Lower leg skin (tissue), 4 donors: ENCODE measurements at regions not wholly inside any gene's neighbourhood (a gene's known extent, or its start where the extent isn't known, plus 50 kb on each side); places are given as distances from the start of the nearest gene placed in this dataset.

ENCODE experiments used
- DNase-seq, 2 donors: peaks; one replicate each; pipeline ENCODE4 v3.0.0-alpha.2; 2019; ENCODE audit warnings: low spot score in 2 of 2
- H3K4me3 ChIP-seq: fragments of 200-600 bp; sonication (generic); 2 replicates; pipeline ENCODE4 v1.5.1; 2017; ENCODE audit warnings: mild to moderate bottlenecking, low read depth; ENCODE audit not compliant: poor library complexity, severe bottlenecking
- POLR2A ChIP-seq, 2 donors: fragments of 450-650 bp; IDR thresholded peaks; one replicate each; pipeline ENCODE4 v1.6.1; 2016 to 2017; ENCODE audit warnings: antibody characterized with exemption in 2 of 2, mild to moderate bottlenecking in 1 of 2, moderate library complexity in 1 of 2
- WGBS, 2 donors: methylation state at CpG; one replicate each; pipeline ENCODE4 v1.1.5; 2018; 5-methylcytosine and 5-hydroxymethylcytosine counted together
- intact Hi-C: fragments of 100-400 bp; cut with DNase I; formaldehyde crosslinking; loops from one replicate; pipeline ENCODE4 v1.15.0; 2023; ENCODE audit warnings: low total_unique reads
- TF ChIP-seq, protein P1 (sequence below), 3 donors: fragments of 450-650 bp; IDR thresholded peaks; one replicate each; pipeline ENCODE4 v1.5.1; 2016; ENCODE audit warnings: antibody characterized with exemption in 3 of 3, mild to moderate bottlenecking in 3 of 3, moderate library complexity in 2 of 3

DNA sequence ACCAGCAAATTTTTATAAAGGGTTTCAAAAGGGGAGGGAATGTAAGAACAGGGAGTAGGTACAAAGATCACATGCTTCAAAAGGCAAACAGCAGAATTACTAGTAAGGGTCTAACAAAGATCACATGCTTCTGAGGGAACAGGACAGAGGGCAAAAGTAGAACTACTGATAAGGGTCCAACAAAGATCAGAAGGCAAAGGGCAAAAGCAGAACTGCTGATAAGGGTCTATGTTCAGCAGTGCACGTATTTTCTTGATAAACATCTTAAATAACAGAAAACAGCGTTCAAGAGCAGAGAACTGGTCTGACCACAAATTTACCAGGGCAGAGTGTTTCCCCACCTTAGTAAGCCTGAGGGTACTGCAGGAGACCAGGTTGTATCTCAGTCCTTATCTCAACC, 469.5 kb upstream of the PIK3R1 start:
- DNase-seq: no peak
- TF ChIP-seq, protein P1, sequence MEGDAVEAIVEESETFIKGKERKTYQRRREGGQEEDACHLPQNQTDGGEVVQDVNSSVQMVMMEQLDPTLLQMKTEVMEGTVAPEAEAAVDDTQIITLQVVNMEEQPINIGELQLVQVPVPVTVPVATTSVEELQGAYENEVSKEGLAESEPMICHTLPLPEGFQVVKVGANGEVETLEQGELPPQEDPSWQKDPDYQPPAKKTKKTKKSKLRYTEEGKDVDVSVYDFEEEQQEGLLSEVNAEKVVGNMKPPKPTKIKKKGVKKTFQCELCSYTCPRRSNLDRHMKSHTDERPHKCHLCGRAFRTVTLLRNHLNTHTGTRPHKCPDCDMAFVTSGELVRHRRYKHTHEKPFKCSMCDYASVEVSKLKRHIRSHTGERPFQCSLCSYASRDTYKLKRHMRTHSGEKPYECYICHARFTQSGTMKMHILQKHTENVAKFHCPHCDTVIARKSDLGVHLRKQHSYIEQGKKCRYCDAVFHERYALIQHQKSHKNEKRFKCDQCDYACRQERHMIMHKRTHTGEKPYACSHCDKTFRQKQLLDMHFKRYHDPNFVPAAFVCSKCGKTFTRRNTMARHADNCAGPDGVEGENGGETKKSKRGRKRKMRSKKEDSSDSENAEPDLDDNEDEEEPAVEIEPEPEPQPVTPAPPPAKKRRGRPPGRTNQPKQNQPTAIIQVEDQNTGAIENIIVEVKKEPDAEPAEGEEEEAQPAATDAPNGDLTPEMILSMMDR (IDR thresholded peaks at IDR 0.05): no peak
- intact Hi-C loops: no loop called here
- WGBS, 2 donors: 78 to 85% methylated on average over 2 of the region's 2 CpGs
- no peak overlapping the region for H3K4me3 ChIP-seq

DNA sequence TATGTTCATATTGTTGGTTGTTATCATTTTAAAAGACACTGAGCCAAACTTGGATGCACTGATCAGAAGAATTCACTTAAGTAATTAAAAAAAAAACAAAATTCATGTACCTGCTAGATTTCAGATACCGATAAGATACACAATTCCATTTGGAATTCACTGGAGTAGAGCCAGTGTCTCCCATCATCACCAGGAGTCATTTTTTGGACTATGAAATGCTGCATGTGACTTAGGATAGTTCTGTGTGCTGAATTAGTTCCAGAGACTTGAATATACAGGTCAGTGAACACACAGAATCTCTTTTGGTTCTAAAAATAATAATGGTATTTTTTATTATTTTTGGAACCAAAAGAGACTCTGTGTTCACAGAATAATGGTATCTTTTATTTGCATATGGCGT, 482.6 kb upstream of the PIK3R1 start:
- intact Hi-C loops: no loop called here
- WGBS, 2 donors: 67% methylated on average over 2 of the region's 2 CpGs
- DNase-seq: no peak
- H3K4me3 ChIP-seq: no peak overlapping the region
- TF ChIP-seq, protein P1 (IDR thresholded peaks at IDR 0.05): no peak
- TF ChIP-seq POLR2A (IDR thresholded peaks at IDR 0.05): no peak

DNA sequence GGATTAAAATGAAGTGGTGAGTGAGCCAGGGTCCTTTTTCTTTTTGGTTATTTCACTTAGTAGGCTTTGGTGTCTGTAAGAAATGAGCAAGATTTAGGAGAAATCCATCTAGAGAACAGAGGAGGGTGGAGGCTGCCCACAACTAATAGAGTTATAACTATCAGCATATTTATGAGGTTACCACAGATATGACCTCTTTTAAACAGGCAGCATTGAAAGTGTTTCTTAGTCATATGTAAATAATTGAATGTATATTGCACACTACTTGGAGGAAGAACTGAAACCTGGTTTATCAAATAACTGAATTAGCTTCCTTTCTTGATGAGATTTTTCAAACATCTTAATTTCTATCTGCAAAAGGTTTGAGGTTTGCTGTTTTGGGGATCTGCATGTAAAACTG, 483.1 kb upstream of the PIK3R1 start:
- DNase-seq: no peak
- H3K4me3 ChIP-seq: no peak overlapping the region
- TF ChIP-seq, protein P1 (IDR thresholded peaks at IDR 0.05): no peak
- no peak for TF ChIP-seq POLR2A (IDR thresholded peaks at IDR 0.05)
- intact Hi-C loops: no loop called here

DNA sequence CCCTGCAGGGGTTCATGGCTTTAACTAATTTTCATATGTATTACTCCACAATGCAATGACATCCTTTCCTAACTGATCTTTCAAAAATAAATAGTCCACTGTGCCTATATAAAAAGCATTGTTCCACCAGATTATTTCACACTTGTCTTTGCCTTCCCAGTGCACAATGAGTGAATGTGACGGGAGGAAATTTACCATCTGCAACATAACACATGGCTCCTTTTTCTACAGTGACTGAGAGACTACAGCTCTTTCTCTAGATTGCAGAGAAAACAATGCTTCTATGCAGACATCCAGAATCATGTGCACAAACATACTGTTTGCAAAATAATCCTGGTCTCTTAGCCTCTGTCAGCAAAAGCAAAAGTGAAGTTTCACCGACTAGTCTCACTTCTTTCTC, 483.7 kb upstream of the PIK3R1 start:
- H3K4me3 ChIP-seq: no peak overlapping the region
- TF ChIP-seq POLR2A (IDR thresholded peaks at IDR 0.05): no peak
- TF ChIP-seq, protein P1 (IDR thresholded peaks at IDR 0.05): no peak
- no peak for DNase-seq
- 81 to 95% methylated on average over 2 of the region's 2 CpGs for WGBS, 2 donors
- intact Hi-C loops: no loop called here

DNA sequence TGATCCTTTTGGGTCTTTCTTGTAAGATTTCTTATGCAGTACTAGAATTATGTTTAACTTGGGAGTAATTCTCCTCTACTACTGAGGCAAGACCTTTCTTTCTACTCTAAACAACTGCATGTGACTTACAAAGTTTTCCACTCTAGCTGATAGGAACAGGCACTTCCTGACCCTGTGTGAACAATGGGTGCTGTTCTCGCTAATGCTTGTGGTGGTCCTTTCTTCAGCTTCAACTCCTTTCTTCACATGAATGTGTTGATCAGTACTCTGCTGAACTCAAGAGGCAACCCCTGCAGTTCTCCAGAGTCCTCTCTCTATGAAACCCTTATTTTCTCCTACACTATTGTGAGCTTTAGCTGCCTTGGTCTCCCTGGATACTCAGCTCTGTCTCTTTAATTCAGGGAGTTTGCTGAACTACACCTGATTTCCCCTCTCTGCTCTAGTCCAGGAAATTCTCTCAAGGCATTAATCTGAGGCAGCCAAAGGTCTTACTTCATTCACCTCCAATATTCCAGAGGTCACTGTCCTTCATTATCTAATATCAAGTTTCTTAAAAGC, 484.6 kb upstream of the PIK3R1 start:
- DNase-seq: no peak
- intact Hi-C loops: no loop called here
- WGBS, 2 donors: 87 to 90% methylated on average over 1 of the region's 1 CpG
- TF ChIP-seq POLR2A (IDR thresholded peaks at IDR 0.05): no peak
- TF ChIP-seq, protein P1 (IDR thresholded peaks at IDR 0.05): no peak
- H3K4me3 ChIP-seq: no peak overlapping the region

DNA sequence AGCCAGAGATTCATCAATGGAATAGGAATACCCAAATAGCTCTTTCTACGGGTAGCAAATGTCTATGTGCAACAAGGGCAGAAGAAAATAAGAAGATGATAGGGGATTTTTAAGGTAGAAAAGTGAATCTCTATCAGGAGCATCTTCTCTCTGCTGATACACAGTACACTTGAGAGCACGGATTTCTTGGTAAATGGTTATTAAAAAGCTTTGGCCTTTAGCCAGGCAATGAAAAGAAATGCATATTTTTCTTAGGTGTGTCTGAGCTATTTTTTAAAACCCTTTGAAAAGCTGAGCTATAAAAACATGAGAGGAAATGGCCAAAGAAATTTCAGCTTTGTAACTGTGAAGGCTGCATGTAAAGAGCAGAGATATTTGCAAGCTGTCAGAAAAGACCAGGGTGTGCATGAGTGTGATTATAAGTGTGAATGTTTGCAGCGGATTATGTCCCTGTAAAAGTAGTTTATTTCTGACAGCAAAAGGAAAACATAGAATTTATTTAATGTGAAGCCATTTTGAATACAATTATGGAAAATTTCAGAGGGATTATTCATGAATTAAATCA, 487.1 kb upstream of the PIK3R1 start:
- 56 to 58% methylated on average over 3 of the region's 3 CpGs for whole genome bisulfite sequencing, 2 donors
- no peak overlapping the region for H3K4me3 ChIP-seq
- no peak for TF ChIP-seq POLR2A (IDR thresholded peaks at IDR 0.05)
- TF ChIP-seq, protein P1 (IDR thresholded peaks at IDR 0.05): no peak
- DNase-seq: no peak
- intact Hi-C loops: no loop called here
